IPS DF 4.7 (cell line): ENCODE measurements at regions not wholly inside any gene's neighbourhood (a gene's known extent, or its start where the extent isn't known, plus 50 kb on each side); places are given as distances from the start of the nearest gene placed in this dataset.

Experiments used
- DNase-seq: peaks from one replicate; pipeline ENCODE4 v3.0.0-alpha.2; 2013; ENCODE audit warnings: low spot score; ENCODE audit errors: extremely low read depth

DNA sequence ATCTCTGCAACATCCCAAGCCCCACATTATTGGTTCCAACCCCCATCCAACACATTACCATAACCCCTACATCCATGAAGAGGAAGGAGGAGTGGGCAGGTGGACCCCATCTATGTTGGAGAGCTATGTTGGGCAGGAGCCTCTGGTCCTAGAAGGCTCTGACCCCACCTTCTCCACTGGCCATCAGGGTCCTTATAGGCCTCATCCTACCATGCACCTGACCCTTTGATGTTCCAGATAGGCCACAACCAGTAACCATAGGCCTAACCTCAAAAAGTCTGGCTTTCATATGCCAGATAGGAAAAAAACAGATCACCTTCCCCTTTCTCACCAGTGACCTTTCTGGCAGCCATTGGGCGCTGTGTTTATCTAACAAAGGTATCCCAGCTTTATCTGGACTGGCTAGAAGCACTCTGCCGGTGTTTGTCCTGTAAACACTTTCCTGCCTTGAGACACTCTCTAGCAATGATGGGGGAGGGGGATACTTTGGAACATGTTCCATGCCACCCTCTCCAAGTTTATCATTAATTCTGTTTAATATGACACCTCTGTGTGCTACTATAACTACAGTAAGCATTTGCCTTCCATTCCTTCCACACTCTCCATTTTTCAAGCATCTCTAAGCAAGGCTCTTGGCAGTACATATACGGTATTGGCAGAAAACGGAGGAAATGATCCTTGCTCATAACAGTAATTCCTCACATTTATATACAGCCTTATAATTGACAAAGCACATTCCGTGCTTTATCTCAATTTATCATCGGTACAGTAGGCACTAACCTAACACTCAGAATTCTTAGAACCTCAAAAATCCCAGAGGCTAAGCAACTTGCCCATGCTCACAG, 377.1 kb downstream of the VPS13C start:
- DNase-seq, result no peak

DNA sequence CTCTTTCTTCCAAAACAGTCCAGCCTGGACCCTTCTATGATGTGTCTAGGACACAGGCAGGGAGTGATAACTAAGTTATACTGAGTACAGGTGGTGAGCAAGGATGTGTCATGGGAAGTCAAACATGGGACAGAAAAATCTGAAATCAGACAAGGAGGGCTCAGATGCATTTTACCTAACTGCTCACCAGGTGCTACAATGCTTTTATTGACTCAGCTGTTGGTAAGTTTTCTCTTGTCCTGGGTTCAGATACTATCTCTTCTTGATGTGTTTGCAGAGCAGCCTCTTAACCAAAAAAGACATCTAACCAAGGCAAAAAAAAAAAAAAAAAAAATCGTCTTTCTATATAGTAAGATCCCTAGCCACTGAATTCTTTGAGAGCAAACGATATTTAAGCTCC, 378.6 kb downstream of the VPS13C start:
- DNase-seq, result no peak

DNA sequence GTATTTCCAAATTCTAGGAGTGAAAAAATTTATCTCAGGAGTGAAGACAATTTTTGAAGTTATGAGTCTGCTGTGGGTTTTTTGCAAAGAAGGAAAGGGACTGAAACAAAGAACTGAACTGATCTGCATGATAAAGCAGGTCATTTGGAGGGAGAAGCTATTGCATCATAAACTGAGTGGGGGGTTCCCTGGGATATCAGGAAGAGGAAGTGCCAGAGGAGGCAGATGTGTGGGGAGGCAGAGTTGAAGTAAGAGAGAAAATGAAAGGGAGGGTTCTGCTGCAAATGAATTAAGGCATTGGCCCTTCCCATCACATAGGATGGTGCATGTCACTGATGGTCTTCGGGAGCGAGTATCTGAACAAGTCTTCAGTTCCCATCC, 379.2 kb downstream of the VPS13C start:
- DNase-seq, result no peak

DNA sequence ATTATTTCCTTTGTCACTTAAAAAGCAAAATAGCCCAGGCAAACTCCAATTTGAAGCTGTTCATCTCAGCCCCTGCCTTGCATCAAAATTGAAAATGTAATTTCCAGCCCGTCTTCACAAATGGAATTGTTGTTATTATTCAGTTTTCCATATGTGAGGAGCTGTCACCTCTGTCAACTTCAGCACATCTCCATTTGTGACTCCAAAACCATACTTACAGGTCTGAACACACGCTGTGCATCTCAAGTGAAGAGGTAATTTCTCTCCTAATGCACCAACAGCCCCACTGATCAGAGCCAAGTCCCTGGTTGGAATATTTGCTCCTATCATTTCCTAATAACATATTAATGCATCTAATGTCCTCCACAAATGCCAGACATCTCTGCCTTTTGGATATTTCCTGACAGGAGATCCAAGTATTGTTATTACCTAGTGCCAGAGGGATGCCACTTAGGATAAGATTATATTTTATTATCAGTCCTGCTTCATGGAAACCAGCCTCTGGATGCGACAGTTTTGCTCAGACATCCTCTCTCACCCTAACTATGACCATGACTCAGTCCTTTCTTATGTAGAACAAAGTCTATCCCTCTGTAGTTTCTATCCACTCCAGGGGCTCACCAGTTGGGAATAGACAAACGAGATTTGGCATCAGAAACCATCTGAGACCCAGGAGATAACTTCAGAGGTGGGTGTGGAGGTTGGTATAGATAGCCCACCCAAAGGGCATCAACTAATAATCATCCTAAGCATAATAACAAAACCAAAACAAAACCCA, 379.8 kb downstream of the VPS13C start:
- DNase-seq, result no peak

DNA sequence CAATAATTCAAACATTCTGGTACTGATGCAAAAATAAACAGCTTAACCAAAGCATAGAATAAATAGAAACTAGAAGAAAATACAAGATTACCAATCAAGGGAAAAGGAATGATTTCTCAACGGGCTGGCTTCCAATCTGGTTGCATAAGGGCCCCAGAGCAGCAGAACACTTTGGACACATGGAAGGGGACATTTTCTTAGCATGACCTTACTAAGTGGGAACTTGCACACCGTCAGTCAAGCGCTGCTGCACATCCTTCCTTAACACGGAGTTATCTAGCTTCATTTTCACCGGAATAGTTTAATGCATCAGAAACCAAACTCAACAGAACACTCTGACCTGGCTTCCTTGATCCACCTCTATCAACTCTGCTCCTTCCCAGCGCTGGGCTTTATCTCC, 388.5 kb downstream of the VPS13C start:
- DNase-seq, result no peak

DNA sequence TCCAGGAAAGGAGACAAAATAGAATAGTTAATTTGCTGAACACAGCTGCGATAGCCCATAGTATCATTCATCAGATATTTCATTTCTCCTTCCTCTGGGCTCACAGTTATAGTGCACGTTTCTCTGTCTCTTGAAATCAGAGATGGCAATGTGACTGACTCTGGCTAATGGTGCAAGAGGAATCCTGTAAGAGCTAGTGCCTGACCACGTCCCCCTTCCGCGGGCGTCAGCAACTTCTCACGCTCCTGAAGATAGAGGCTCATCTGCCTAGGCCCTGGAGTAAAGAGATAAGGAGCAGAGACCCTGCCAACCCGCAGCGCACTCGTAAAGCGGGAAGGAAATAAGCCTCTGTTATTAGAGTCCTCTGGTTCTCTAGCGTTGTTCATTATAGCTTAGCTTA, 391.8 kb downstream of the VPS13C start:
- no peak for DNase-seq

DNA sequence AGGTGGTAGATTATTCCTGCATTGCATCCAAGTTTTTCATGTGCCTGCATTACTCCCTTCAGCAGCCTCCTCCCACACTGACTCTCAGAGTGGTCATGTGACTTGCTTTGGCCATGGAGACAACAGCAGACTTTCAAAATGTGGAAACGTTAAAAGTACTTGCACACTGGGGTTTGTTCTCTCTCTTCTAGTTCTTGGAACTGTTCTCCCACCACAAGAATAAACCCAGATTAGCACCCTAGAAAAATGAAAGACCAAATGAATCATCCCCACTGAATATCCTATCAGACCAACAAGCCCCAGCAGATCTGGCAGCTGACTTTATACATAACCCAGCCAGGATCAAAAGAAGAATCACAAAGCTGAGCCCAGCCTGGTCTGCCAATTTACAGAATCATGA, 398.5 kb downstream of the VPS13C start:
- DNase-seq, result no peak

DNA sequence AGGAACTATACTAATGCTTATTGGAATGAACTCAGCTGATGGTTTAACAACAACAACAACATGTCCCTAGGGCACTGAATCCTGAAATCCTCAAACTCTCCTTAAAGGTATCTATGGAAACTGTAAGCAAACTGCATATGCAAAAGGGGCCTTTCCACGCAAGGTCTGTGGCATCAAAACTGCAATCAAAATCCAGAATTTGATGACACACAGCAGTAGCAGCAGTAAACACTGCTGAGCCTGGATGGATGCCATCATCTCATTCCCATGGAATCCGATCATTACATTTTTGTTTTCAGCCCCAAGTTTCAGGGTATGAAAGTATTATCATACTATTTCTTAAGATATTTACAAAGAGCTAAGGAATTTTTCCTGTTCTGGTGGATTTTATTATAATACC, 399.7 kb downstream of the VPS13C start:
- DNase-seq, result no peak

DNA sequence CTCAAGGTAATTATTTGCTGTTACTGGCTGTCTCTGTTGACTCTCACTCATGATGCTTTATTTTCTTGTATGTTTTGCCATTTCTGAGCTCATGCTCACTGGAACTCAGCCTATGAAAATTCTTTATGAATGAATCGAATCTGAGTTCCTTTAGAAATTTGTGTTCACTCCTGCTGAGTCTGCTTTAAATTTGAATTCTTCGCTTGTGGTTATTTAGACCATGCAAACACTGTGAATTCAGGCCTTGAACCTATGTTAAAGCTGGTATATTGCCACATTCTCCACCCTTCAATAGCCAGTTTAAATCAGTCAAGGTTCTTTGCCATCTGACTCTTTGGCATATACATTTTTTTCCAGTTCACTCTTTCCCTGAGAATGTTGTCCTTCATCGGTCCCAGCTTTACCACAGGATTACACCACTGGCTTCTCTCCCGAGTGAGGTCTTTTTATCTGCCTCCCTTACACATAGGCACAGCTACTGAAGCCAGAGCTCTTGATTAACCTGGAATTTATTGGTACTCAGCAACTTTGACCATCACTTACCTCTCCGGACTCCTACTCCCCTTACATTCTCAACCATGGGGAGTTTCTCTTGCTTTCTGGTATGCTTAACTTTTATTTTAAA, 400.6 kb downstream of the VPS13C start:
- DNase-seq, result no peak

DNA sequence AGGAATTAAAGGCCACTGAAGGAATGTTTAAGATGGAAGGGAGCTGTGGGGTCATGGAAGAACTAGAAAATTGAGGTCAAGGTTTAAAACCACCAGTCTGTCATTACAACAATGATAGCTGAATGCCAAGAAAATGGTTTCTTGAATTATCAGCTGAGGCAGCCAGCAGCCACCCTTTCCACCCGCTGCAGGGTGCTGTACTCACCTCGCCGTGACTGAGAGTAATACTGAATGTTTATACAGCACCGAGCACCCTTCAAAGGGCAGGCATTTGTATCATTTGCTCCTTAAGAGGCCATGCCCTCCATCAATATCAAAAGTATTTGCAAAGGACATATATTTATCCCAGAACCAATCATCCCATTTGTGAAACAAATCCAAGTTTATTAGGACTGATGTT, 402.8 kb downstream of the VPS13C start:
- DNase-seq, result no peak

DNA sequence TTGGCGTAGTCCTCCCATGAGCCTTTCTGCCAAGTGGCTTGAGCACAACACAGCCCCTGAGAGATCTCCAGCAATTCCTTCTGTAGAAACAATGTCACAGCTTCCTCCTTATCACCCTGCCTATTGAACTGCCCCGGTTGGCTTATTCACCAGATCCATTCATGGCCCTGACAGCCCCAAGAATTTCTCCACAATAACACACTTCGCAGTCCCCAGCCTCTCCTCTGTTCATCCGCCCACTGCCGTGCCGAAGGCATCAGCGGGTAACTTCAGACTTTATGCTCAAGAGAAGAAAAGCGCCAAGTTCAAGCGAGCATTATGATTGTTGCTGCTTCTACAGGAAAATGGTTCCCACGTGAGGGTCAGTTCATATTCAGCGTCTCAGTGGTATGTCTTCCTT, 403.9 kb downstream of the VPS13C start:
- DNase-seq, result no peak

DNA sequence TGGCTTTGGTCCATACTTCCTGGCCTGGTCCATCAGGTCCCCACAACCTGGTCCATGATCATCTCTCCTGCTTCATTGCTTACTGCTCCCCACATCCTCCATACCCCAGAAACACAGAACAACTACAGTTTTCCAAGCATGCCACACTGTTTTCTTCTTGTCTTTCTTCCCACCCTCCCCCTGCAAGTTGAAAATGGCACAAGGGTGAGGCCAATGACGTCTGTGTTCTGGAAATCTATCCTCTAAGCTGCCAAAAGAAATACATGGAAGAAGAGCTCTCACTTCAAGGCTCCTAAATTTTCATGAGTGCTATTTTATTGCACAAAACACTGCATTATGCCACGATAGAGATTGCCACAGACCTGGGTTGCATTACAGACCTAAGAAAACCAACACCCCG, 404.4 kb downstream of the VPS13C start:
- no peak for DNase-seq

DNA sequence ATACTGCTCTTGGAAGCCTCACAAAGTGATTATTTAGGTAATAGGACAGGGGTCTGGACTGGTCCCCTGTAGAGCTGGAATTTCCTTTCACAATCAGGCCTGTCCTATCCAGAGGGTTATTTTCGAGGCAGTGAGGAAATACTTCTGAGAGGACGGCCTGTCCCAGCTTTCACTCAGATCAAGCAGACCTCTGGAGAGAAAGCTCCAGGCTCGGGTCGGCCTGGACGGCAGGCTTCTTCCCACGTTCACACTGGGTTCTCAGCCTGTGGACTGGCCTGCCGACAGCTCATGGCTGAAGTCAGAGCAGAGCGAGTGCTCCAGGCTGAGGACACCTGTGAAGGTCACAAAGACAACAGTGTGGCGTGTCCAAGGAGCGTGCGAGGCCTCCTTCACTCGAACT, 405.3 kb downstream of the VPS13C start:
- no peak for DNase-seq

DNA sequence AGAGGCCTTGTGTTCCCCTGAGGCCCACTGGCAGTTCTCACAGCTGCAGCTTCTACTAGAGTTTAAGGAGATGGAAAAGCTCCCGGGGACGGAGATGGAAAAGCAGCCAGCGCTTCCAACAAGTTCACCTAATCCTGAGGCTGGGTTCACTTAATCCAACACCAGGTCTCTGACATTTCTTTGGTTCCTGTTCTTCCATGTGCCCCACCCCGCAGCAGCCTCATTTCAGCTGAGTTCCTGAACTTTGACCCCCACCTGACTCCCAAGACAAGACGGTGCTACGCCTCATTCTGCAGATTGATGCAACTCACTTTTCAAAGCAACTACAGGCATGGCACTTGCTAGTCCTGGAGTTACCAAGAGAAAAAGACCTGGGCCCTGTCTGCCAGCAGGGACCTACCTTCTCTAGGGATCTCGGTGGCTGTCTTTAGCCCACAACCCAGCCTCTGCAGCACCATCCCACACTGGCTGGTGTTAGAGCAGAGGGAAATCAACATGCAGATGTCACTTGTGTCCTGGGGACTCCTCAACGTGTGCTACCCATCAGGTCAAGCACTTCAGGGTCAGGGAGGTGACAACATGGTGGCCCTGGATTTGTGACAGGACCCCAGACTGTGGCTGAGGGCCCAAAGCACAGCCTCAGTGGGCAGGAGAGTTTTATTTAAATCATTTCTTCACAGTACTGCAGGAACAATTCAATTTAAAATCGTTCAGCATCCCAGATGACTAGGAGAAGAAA, 406.1 kb downstream of the VPS13C start:
- DNase-seq, result no peak

DNA sequence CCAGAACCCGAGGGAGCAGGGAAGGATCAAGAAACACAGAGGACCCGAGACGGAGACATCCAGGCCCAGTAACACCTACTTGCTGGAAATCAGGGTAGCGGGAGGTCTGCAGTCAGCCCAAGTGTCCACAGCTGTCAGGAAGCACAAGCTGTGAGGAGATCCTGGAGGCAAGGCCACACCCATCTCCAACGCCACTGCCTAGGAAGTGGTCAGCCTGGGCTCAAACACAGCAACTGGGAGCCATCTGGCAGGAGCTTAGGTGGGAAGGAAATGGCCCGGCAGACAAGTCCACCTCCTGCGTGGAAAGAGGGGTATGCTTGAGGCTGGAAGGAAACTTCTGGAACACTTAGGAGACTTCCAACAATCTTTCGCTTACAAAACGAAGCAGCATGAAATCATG, 407.1 kb downstream of the VPS13C start:
- DNase-seq, result no peak

DNA sequence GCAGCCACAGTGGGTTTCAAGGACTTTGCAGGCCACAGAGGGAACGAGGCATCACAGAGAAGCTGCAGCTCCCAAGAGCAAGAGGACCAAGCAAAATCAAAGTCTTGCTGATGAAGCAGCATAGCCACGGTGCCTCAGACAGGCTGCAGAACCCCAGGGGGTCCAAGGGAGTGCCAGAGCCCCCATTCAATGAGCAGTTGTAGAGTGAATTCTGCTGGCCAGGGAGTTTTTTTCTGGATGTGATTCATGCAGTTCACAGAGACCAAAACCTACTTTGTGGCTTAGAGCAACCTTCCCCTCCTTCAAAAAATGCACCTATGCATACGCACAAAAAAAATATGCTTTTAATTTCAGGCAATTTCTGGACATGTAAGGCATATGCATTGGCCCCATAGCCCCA, 409.0 kb downstream of the VPS13C start:
- no peak for DNase-seq

DNA sequence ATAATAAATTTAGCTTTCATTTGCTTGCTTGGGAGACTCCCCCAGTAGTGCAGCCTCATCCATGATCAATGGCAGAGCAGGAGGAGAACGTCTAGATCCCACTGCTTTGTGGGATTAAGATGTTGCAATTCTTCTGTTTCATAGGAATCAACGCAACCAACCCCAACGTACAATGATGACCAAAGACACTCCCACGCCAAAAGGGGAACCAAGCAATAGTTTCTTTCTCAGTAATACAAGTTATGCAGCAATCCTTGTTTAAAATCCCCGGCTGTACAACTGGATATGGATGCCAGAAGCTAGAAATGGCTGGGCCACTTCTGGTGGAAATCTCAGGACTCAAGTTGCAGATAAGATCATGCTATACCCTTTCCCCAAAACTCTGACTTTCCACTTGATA, 411.2 kb downstream of the VPS13C start:
- no peak for DNase-seq

DNA sequence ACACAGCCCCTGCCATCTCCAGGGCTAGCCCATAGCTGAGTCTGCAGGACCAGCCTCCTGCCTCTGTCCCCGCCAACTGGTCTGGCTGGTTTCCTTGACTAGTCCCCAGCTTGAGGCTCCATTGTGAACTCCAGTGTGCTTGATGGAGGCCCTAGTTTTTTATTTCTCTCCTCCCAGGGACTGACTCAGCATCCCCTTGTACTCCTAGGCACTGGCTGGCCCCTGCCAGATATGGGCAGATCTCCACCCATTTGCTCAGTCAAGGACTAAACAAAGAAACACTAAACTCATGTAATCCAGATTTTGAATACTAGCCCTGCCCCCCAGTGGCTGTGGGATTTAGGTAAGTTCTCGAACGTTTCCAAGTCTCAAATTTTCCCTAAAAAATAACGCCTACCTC, 415.4 kb upstream of the RORA start:
- no peak for DNase-seq

DNA sequence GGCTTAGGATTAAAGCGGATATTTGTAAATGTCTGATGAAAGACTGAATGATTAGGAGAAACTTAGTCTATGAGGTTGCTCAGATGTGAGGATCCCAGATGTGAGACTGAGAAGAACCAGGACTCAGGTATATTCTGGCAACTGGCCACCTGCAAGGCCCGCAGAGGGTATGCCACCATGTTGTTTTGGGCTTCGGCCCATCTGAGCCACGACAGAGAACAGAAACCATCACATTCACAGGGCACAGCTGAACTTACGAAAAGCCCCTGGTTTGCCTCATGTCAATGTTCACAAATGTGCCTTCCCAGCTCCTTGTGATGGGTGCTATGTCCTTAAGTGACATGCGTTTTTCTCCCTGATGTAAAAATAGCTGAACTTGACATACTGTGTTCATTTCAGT, 412.5 kb upstream of the RORA start:
- no peak for DNase-seq

DNA sequence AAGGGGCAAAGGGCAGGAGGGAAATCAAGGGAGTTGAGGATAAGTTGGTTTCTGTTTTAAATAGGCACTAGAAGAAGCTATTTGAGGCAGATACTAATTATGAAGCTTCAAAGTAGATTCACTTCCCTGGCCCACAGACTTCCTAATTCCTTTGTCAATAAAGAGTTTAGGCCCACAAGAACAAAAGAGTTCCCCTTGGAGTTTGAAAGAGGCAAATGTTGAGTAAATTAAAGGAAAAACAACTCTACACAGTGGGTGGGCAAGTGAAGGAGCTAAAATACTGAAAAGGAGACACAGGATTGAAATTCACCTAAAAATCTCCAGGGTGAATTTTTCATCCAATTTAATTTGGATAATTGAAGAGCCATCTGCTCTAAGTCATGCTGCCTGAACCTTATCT, 411.7 kb upstream of the RORA start:
- no peak for DNase-seq

DNA sequence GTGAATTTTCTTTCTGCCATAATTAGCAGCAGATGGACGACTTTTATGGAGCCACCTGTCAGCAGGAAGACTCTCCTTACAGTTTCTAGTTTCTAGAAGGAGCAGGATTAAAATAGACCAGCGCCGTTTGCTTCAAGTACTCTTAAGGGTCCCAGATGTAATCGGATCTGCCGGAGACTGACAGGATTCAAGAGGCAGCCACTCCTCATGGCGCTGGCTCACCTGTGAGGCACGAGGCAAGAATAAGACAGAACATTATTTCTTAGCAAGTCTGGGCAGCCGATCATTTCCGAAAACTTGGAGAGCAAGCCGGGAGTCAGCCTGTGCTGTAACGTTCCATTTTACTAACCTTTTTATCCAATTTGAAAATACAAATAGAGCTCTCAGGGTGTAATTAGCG, 410.4 kb upstream of the RORA start:
- DNase-seq, result no peak

DNA sequence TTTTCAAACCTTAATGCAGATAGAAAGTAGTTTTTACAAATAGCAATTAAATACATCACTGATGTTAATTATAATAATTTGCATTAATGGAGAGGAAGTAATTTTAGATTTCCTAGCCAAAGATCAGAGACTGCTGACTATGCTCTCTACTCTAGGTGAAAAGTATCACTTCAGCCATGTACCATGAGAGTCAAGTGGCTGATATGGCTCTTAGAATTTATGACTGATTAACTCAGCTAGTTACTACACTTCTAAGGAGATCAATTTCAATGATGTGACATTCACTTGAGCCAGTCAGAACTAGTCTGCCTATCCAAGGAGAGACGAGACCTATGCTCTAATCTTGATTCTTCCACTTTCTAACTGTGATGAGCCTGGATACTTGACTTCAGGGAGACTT, 405.7 kb upstream of the RORA start:
- no peak for DNase-seq
